HG03442 (cell line): ENCODE measurements at regions not wholly inside any gene's neighbourhood (a gene's known extent, or its start where the extent isn't known, plus 50 kb on each side); places are given as distances from the start of the nearest gene placed in this dataset.

Experiments
- ATAC-seq: cut with Tn5 transposase; IDR thresholded peaks from one replicate; pipeline ENCODE4 v1.9.1; 2021; ENCODE audit warnings: mild to moderate bottlenecking, moderate library complexity; ENCODE audit not compliant: unreplicated experiment

DNA sequence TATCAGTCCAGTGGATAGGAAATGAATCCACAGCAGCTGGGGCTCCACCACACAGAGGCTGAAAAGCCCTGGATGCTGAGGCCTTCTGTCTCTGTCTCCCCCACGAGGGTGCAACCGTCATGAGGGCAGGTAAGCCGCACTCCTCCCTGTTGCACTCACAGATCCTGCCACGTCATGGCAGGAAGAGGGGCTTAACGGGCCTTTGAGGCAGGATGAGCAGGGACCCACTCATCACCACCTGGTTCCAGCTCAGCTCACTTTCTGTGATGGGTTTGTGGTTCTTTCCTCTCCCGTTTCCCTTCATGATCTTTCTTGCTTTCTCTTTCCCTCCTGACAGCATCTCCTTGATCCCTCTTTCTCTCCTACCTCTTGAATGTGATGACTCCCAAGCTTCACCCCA is 575.2 kb downstream of the CCDC171 start:
- no peak for ATAC-seq

GRCh38 chr9:16131264-16131663 is 578.4 kb downstream of the CCDC171 start:
- no peak for ATAC-seq

GRCh38 chr9:16132513-16132912 is 579.7 kb downstream of the CCDC171 start:
- ATAC-seq = no peak

GRCh38 chr9:16133032-16133431 is 580.2 kb downstream of the CCDC171 start:
- ATAC-seq = no peak

DNA sequence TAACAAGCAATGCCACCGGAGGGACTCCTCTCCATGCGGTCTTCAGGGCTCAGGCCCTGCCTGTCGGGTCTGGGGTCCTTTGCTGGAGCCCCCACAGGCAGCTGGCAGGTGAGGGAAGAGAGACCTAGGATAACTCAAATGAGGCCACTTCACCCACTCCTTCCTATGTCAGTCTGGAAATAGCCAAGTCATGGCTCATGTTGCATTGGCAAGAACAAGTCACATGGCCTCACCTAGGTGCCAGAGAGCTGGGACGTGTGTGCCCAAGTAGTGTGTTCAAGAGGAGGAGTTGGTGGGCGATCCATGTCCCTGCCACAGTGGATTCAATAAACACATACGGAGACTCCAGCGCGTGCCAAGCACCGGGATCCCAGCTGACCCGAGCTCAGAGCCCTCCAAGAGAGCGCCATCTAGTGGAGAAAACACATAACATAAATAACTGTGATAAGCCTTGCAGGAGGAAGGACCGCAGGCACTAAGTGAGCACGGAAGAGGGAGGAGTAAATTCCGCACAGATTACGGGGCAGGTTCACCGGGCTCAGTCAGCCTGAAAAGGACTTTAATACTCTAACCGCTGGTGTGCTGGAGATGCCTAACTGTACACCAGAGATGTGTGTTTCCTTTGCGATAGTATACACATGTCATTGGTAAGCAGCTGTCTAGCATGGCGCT is 580.8 kb downstream of the CCDC171 start:
- peak; percentile 89 for ATAC-seq

DNA sequence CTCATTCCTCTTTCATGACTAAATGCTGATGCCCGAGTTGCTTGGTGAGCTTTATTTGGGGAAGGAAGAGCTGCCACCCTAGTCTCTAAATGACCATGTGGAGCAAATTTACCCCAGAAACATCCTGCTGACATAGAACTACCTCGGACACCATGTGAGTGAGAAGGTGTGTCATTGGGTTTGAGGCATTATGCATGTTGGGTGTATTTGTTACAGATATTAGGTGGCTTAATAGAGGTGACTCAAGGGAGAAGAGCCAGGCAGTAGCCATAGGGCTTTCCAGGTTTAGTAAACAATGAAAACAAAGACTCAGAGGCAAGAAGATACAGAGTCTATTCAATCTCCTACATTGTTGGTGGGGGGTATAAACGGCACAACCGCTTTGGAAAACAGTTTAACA is 581.5 kb downstream of the CCDC171 start:
- no peak for ATAC-seq

- no peak for ATAC-seq
Observed at GRCh38 chr9:16135968-16136367, 583.1 kb downstream of the CCDC171 start.

GRCh38 chr9:16136451-16136850 is 583.6 kb downstream of the CCDC171 start:
- no peak for ATAC-seq

- ATAC-seq = no peak
Observed at GRCh38 chr9:16136961-16137360, 584.1 kb downstream of the CCDC171 start.

GRCh38 chr9:16138561-16139491 is 586.0 kb downstream of the CCDC171 start:
- ATAC-seq = no peak

- no peak for ATAC-seq
Observed at GRCh38 chr9:16139774-16140173, 586.9 kb downstream of the CCDC171 start.

DNA sequence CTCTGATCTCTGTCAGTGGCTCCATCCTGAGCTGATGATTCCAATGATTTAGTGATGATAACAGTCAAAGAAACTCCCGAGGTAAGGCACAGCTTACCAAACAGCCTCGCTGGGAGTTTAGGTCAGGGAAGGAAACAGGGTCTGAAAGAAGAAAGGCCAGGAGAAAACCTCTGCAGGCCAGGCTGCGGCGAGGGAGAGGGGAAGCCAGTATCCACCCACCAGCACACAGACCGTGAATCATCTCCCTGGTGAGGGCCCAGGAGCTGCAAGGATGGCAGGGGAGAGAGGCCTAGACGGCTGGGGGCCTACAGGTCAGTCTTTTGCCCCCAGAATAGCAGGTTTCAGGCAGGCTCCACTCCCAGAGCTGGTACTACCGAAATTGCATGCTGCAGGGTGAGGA is 590.5 kb downstream of the CCDC171 start:
- no peak for ATAC-seq

DNA sequence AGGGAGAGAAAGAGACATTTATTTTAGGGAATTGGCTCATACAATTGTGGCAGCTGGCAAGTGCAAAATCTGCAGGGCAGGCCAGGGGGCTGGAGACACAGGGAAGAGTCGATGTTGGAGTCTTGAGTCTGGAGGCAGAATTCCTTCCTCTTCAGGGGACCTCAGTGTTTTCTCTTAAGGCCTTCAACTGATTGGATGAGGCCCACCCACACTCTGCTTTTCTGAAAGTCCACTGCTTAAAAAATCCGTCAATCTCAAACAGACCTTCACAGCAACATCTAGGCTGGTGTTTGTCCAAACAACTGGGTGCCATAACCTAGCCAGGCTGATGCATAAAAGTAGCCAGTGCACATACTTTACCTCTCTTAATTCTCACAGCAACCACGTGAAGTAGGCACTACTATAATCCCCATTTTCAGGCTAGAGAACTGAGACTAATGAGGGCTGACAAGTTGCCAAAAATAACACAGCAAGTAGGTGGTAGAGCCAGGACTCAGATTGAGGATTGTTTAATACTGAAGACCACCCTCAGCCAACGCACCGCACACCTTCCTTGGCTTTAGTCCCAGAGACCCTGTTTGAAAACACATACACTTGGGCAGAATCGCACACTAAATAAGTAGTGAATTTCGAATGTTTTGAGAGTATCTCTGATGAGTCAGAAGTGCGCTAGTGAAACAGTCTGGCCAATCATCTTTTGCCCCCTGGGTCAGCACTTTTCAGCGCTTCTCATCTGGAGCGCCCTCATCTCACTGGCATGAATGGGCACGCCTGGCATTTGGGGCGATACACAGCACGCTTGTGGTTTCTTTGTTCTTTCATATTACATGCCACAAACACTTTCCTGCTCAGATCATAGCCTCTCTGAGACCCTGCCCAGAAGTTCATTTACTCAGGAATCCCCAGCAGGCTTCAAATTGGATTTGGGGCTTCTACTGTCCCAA is 591.4 kb downstream of the CCDC171 start:
- no peak for ATAC-seq

DNA sequence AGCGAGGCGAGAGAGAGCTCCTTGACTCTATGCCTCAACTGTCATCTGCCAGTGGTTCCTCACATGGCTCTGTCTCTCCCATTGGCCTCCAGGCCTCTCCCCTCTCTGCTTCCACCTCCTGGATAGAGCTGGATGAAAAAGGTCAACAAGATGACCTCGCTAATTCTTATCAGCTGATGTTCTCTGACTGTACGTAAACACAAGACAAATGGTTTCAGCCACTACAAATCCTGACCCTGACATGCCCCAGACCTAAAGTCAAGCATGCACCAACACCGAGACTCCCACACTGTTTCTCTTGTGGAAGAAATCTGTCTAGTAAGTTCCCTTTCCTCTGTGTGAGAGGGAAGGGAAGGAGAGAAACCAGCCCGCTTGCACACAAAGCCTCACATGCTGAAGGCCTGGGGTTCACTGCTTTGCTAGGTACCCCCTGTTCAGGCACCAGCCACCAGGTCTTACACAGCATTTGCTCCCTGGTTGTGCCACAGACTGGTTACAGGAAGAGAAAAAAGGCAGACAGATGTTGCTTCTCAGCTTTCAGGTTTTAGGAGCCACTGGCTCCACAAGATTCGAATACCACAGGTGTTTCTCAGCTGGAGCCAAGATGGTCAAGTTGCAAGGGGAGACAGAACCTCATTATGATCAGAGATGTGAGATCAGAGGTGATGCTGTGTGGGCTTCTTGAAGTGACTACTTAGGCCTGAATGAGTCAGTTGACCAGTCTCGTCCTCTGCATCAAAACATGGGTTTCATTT is 592.5 kb downstream of the CCDC171 start:
- no peak for ATAC-seq

DNA sequence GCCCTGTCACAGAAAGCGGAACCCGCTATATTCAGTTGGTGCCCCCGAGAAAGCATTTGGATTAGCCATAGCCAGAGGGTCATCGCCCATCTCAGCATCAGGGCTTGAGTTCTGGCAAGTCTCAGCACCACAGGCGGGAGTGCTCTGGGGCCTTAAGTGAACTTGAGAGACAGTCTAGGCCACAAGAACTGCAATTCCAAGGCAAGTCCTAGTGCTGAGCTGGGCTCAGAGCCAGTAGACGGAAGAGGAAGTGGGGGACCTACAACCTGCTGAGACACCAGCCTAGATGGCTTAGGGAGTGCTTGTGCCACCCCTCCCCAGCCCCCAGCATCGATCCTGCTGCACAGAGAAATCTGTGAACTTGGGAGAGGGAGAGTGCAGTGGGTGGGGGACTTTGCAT is 594.9 kb downstream of the CCDC171 start:
- ATAC-seq = no peak

DNA sequence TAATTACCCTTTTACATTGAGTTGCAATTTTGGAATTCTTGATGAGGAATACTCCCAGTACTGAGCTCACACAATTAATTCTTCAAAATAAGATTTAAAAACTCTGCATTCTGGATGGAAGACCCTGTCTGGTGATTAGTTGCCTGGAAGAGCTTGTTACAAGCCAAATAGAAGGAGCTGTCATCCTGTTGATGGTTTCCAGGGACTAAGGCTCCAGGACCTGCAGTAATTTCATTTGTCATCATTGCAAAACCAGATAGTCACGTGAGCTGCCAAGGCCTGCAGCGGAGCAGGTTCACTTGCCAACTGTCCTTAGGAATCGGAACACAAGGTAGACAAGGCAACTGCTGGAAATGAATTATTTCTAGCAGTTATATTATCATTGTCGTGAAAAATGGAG is 597.7 kb downstream of the CCDC171 start:
- no peak for ATAC-seq

- no peak for ATAC-seq
Observed at GRCh38 chr9:16150938-16151650, 598.3 kb downstream of the CCDC171 start.

- ATAC-seq = no peak
Observed at GRCh38 chr9:16152276-16153101, 599.6 kb downstream of the CCDC171 start.

DNA sequence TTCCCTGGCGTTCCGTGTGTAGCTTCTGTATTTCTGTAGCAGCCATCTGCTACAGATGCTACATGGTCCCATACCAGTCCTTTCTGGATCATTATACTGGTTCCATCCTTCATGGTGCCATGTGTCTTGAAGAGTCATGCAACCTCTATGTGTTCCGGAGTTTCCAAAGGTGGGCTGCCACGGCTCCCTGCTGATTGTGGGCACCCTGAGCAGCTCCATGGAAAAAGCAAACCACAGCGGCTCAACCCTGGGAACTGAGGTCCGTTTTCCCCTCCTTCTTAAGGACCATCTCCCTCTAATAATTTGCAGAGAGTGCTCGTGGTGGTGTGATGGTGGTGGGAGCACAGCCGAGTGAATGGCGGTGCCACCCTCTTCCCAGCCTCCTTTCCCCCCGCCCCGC is 600.4 kb downstream of the CCDC171 start:
- ATAC-seq = no peak
